ENCODE measurements at regions not wholly inside any gene's neighbourhood (a gene's known extent, or its start where the extent isn't known, plus 50 kb on each side); places are given as distances from the start of the nearest gene placed in this dataset.

DNA sequence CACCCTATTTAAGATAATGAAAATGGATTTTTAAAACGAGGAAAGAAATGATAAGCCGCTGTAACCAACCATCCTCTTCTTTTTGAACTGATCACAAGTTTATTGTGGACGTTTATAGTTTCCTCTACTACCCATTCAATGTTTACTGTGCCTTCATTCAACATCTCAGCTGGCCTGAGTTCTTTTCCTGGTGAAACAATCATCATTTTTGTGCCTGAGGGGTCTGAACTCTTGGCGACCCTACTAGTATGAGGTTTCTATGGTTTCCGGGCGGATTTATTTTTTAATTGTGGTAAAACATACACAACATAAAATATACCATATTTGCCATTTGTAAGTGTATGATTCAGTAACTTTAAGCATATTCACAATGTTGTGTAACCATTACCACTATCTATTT lies 100.7 kb downstream of the SPRY1 start:
- TF ChIP-seq, protein P1, sequence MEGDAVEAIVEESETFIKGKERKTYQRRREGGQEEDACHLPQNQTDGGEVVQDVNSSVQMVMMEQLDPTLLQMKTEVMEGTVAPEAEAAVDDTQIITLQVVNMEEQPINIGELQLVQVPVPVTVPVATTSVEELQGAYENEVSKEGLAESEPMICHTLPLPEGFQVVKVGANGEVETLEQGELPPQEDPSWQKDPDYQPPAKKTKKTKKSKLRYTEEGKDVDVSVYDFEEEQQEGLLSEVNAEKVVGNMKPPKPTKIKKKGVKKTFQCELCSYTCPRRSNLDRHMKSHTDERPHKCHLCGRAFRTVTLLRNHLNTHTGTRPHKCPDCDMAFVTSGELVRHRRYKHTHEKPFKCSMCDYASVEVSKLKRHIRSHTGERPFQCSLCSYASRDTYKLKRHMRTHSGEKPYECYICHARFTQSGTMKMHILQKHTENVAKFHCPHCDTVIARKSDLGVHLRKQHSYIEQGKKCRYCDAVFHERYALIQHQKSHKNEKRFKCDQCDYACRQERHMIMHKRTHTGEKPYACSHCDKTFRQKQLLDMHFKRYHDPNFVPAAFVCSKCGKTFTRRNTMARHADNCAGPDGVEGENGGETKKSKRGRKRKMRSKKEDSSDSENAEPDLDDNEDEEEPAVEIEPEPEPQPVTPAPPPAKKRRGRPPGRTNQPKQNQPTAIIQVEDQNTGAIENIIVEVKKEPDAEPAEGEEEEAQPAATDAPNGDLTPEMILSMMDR (IDR thresholded peaks at IDR 0.05) = no peak
- TF ChIP-seq POLR2A (IDR thresholded peaks at IDR 0.05) (no peak), EP300 (IDR thresholded peaks at IDR 0.05) (no peak), POLR2AphosphoS5 (IDR thresholded peaks at IDR 0.05) (no peak)

All from upper lobe of left lung (tissue), 4 donors.